SK-N-SH (cell line): ENCODE measurements at regions not wholly inside any gene's neighbourhood (a gene's known extent, or its start where the extent isn't known, plus 50 kb on each side); places are given as distances from the start of the nearest gene placed in this dataset.

Source experiments
- CTCF ChIA-PET: fragments of 300-600, 350-600 bp; formaldehyde crosslinking; extraction: SDS; loops from one replicate; lab custom pipeline; 2021; lab: Yijun Ruan, JAX
- POLR2A ChIA-PET: fragments of 350-600 bp; sonication (Branson Sonifier 250); formaldehyde crosslinking; extraction: SDS; loops from one replicate; lab custom pipeline; 2020; ENCODE audit warnings: antibody characterized with exemption, inconsistent platforms; lab: Yijun Ruan, JAX
- DNase-seq: peaks from one replicate; pipeline ENCODE4 v3.0.0; 2012
- H2AFZ ChIP-seq: fragments of 200-600 bp; sonication (generic); 2 replicates; pipeline ENCODE4 v1.8.1; 2016; ENCODE audit warnings: antibody characterized with exemption, mild to moderate bottlenecking, low read depth
- H3F3A ChIP-seq: fragments of 200-600 bp; sonication (generic); replicated peaks from 2 replicates; pipeline ENCODE3; 2016; ENCODE audit warnings: antibody characterized with exemption, mild to moderate bottlenecking; ENCODE audit not compliant: insufficient read depth
- H3K27ac ChIP-seq, 2 experiments: fragments of 200-500 bp in 1 of 2; fragments of 200-600 bp in 1 of 2; sonication (Bioruptor generic) in 1 of 2; sonication (generic), shearing (Covaris generic) in 1 of 2; 2 replicates each; pipeline versions ENCODE4 v1.5.1 to v1.6.1; 2014 to 2016; ENCODE audit warnings: low read depth in 2 of 2, inconsistent platforms in 1 of 2, low read length in 1 of 2, mild to moderate bottlenecking in 1 of 2, mixed read lengths in 1 of 2
- H3K27me3 ChIP-seq: fragments of 200-600 bp; sonication (generic), shearing (Covaris generic); 2 replicates; pipeline ENCODE4 v1.6.1; 2016; ENCODE audit warnings: mixed run types; ENCODE audit not compliant: insufficient read depth
- H3K36me3 ChIP-seq, 2 experiments: fragments of 200-500 bp in 1 of 2; fragments of 200-600 bp in 1 of 2; sonication (Bioruptor generic) in 1 of 2; sonication (generic) in 1 of 2; replicated peaks in 1 of 2; 2 replicates each; pipeline versions ENCODE3 to v1.5.1; 2014 to 2016; ENCODE audit warnings: low read length in 1 of 2, mild to moderate bottlenecking in 1 of 2; ENCODE audit not compliant: insufficient read depth in 2 of 2, control insufficient read depth in 1 of 2
- H3K4me1 ChIP-seq, 2 experiments: fragments of 200-500 bp in 1 of 2; fragments of 200-600 bp in 1 of 2; sonication (Bioruptor generic) in 1 of 2; sonication (generic), shearing (Covaris generic) in 1 of 2; 2 replicates each; pipeline versions ENCODE4 v1.5.1 to v1.6.1; 2014 to 2016; ENCODE audit warnings: low read depth in 1 of 2, low read length in 1 of 2, mixed run types in 1 of 2; ENCODE audit not compliant: insufficient read depth in 2 of 2, control insufficient read depth in 1 of 2
- H3K4me2 ChIP-seq: fragments of 200-600 bp; sonication (generic), shearing (Covaris generic); 2 replicates; pipeline ENCODE4 v1.6.1; 2017; ENCODE audit warnings: mixed run types
- H3K4me3 ChIP-seq, 2 experiments: fragments of 200-500 bp in 1 of 2; fragments of 200-600 bp in 1 of 2; sonication (Bioruptor generic) in 1 of 2; sonication (generic), shearing (Covaris generic) in 1 of 2; 2 replicates each; pipeline versions ENCODE4 v1.5.1 to v1.8.1; 2014 to 2016; ENCODE audit warnings: low read depth in 2 of 2, inconsistent platforms in 1 of 2, low read length in 1 of 2, mild to moderate bottlenecking in 1 of 2, mixed read lengths in 1 of 2, moderate library complexity in 1 of 2
- H3K79me2 ChIP-seq: fragments of 200-600 bp; sonication (generic); 2 replicates; pipeline ENCODE4 v1.8.1; 2017; ENCODE audit warnings: mild to moderate bottlenecking; ENCODE audit not compliant: insufficient read depth
- H3K9ac ChIP-seq: fragments of 200-600 bp; sonication (generic); 2 replicates; pipeline ENCODE4 v1.6.1; 2017; ENCODE audit warnings: mixed run types
- H3K9me2 ChIP-seq: fragments of 200-600 bp; sonication (generic); 2 replicates; pipeline ENCODE4 v1.6.1; 2017; ENCODE audit warnings: mixed run types
- H3K9me3 ChIP-seq: fragments of 200-600 bp; sonication (generic); 2 replicates; pipeline ENCODE4 v1.6.1; 2017; ENCODE audit warnings: mixed run types, mild to moderate bottlenecking, moderate library complexity
- H4K20me1 ChIP-seq: fragments of 200-600 bp; sonication (generic); 2 replicates; pipeline ENCODE4 v1.6.1; 2017; ENCODE audit warnings: mild to moderate bottlenecking, mixed run types; ENCODE audit not compliant: insufficient read depth
- FOSL2 ChIP-seq: IDR thresholded peaks from 2 replicates; pipeline ENCODE4 v1.4.0; 2012; ENCODE audit warnings: low read depth, mild to moderate bottlenecking, moderate library complexity, borderline replicate concordance
- FOXJ3 ChIP-seq: sonication (generic); formaldehyde crosslinking; IDR thresholded peaks from 2 replicates; pipeline ENCODE4 v1.5.1; 2020; ENCODE audit warnings: mild to moderate bottlenecking, missing genetic modification reagents
- FOXM1 ChIP-seq: IDR thresholded peaks from 2 replicates; pipeline ENCODE4 v1.4.0; 2012; ENCODE audit warnings: low read depth, mild to moderate bottlenecking
- GATA2 ChIP-seq: sonication (generic); formaldehyde crosslinking; IDR thresholded peaks from 2 replicates; pipeline ENCODE4 v1.5.0; 2020; ENCODE audit warnings: mild to moderate bottlenecking, missing genetic modification reagents
- IRF3 ChIP-seq: fragments of 150-350 bp; IDR thresholded peaks from 2 replicates; pipeline ENCODE4 v1.6.1; 2016; ENCODE audit warnings: mild to moderate bottlenecking, low read depth, low read length
- JUND ChIP-seq: IDR thresholded peaks from 2 replicates; pipeline ENCODE4 v1.4.0; 2012
- MAX ChIP-seq: IDR thresholded peaks from 2 replicates; pipeline ENCODE4 v1.4.0; 2012; ENCODE audit warnings: low read depth
- MXI1 ChIP-seq: IDR thresholded peaks from 2 replicates; pipeline ENCODE4 v1.6.1; 2012; ENCODE audit warnings: mild to moderate bottlenecking, low read depth, low read length, improper control_type of control experiment
- NFIC ChIP-seq: IDR thresholded peaks from 2 replicates; pipeline ENCODE4 v1.4.0; 2012; ENCODE audit warnings: borderline replicate concordance
- NRF1 ChIP-seq: IDR thresholded peaks from 2 replicates; pipeline ENCODE4 v1.6.1; 2012; ENCODE audit warnings: low read depth, mild to moderate bottlenecking, low read length
- PBX3 ChIP-seq: IDR thresholded peaks from 2 replicates; pipeline ENCODE4; 2012
- POLR2AphosphoS5 ChIP-seq: IDR thresholded peaks from 2 replicates; pipeline ENCODE4 v1.6.1; 2012; ENCODE audit warnings: low read depth, low read length
- RCOR1 ChIP-seq: fragments of 150-350 bp; IDR thresholded peaks from 2 replicates; pipeline ENCODE4 v1.6.1; 2017; ENCODE audit warnings: antibody characterized with exemption, low read length
- REST ChIP-seq: IDR thresholded peaks from 2 replicates; pipeline ENCODE4 v1.6.1; 2012; ENCODE audit warnings: mild to moderate bottlenecking, low read depth, low read length, moderate library complexity
- RFX5 ChIP-seq: IDR thresholded peaks from 2 replicates; pipeline ENCODE4 v1.6.1; 2012; ENCODE audit warnings: mild to moderate bottlenecking, improper control_type of control experiment, low read length
- RXRA ChIP-seq: IDR thresholded peaks from 2 replicates; pipeline ENCODE4 v1.4.0; 2012; ENCODE audit warnings: low read depth, mild to moderate bottlenecking, borderline replicate concordance
- TAF1 ChIP-seq: IDR thresholded peaks from 2 replicates; pipeline ENCODE4 v1.6.1; 2012; ENCODE audit warnings: low read depth, mild to moderate bottlenecking, low read length, moderate library complexity, borderline replicate concordance
- TCF12 ChIP-seq: IDR thresholded peaks from 2 replicates; pipeline ENCODE4 v1.4.0; 2012
- WGBS: methylation state at CpG from one replicate; pipeline ENCODE4 v1.1.6; 2017; ENCODE audit warnings: low lambda C conversion rate; 5-methylcytosine and 5-hydroxymethylcytosine counted together
- TF ChIP-seq, protein P1 (sequence below): IDR thresholded peaks from 2 replicates; pipeline ENCODE4 v1.4.0; 2012; ENCODE audit warnings: low read depth, borderline replicate concordance
- TF ChIP-seq, protein P2 (sequence below): IDR thresholded peaks from 2 replicates; pipeline ENCODE4 v1.4.0; 2012; ENCODE audit warnings: low read depth, borderline replicate concordance

GRCh38 chr6:87827346-87827745, 125.3 kb upstream of the AKIRIN2 start:
- no peaks in the 10 kb centered on the region for H3K36me3 ChIP-seq
- no peaks in the 10 kb centered on the region for H3K9me2 ChIP-seq
- no peaks in the 10 kb centered on the region for H3K4me1 ChIP-seq
- H3K9ac ChIP-seq = no peak overlapping the region
- no peaks in the 10 kb centered on the region for H3K9me3 ChIP-seq
- WGBS = 72% methylated on average over 6 of the region's 6 CpGs
- no peak overlapping the region for H3K27ac ChIP-seq
- no peaks in the 10 kb centered on the region for H3F3A ChIP-seq
- H2AFZ ChIP-seq = no peak overlapping the region
- no peak for DNase-seq
- no peaks in the 10 kb centered on the region for H3K27me3 ChIP-seq
- TF ChIP-seq MXI1 (no peak), JUND (no peak), PBX3 (no peak), MAX (no peak), FOXJ3 (no peak), REST (no peak), NFIC (no peak), FOSL2 (no peak)
- TF ChIP-seq, protein P1, sequence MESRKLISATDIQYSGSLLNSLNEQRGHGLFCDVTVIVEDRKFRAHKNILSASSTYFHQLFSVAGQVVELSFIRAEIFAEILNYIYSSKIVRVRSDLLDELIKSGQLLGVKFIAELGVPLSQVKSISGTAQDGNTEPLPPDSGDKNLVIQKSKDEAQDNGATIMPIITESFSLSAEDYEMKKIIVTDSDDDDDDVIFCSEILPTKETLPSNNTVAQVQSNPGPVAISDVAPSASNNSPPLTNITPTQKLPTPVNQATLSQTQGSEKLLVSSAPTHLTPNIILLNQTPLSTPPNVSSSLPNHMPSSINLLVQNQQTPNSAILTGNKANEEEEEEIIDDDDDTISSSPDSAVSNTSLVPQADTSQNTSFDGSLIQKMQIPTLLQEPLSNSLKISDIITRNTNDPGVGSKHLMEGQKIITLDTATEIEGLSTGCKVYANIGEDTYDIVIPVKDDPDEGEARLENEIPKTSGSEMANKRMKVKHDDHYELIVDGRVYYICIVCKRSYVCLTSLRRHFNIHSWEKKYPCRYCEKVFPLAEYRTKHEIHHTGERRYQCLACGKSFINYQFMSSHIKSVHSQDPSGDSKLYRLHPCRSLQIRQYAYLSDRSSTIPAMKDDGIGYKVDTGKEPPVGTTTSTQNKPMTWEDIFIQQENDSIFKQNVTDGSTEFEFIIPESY = no peak
- TF ChIP-seq, all 33 proteins: peak for 0
- POLR2A ChIA-PET = no interaction called here
- H3K79me2 ChIP-seq = no peaks in the 10 kb centered on the region
- CTCF ChIA-PET = no interaction called here
- no peak overlapping the region for H3K4me2 ChIP-seq
- H3K4me3 ChIP-seq = no peak overlapping the region
- H4K20me1 ChIP-seq = no peaks in the 10 kb centered on the region

- ChIA-PET POLR2A (no interaction called here), CTCF (no interaction called here)
- TF ChIP-seq RCOR1 (no peak), FOXM1 (no peak), TAF1 (no peak), RFX5 (no peak), POLR2AphosphoS5 (no peak), GATA2 (CRISPR knock-in tag) (no peak), TCF12 (no peak), PBX3 (no peak), NRF1 (no peak), RXRA (no peak), MXI1 (no peak), IRF3 (no peak)
- TF ChIP-seq, protein P2, sequence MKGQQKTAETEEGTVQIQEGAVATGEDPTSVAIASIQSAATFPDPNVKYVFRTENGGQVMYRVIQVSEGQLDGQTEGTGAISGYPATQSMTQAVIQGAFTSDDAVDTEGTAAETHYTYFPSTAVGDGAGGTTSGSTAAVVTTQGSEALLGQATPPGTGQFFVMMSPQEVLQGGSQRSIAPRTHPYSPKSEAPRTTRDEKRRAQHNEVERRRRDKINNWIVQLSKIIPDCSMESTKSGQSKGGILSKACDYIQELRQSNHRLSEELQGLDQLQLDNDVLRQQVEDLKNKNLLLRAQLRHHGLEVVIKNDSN = no peak
Measured at GRCh38 chr6:87826424-87826823, 124.4 kb upstream of the AKIRIN2 start.

More at GRCh38 chr6:87826424-87826823, 124.4 kb upstream of the AKIRIN2 start:
- Histone ChIP-seq H3F3A (no peaks in the 10 kb centered on the region), H3K4me3 (no peak overlapping the region), H3K4me2 (no peak overlapping the region), H3K27ac (no peak overlapping the region), H3K9me3 (no peaks in the 10 kb centered on the region), H3K36me3 (no peaks in the 10 kb centered on the region), H3K27me3 (no peaks in the 10 kb centered on the region), H3K79me2 (no peaks in the 10 kb centered on the region), H3K9me2 (no peaks in the 10 kb centered on the region), H3K4me1 (no peaks in the 10 kb centered on the region), H4K20me1 (no peaks in the 10 kb centered on the region), H3K9ac (no peak overlapping the region), H2AFZ (no peak overlapping the region)
- WGBS = 85% methylated on average over 2 of the region's 2 CpGs
- DNase-seq = no peak
